Activated T-cell treated with anti-CD3 and anti-CD28 coated beads for 48 hours (primary cell): ENCODE measurements at regions not wholly inside any gene's neighbourhood (a gene's known extent, or its start where the extent isn't known, plus 50 kb on each side); places are given as distances from the start of the nearest gene placed in this dataset.

Source experiments
- DNase-seq: peaks from one replicate; pipeline ENCODE4 v3.0.0-alpha.2; 2020; ENCODE audit warnings: low read depth

DNA sequence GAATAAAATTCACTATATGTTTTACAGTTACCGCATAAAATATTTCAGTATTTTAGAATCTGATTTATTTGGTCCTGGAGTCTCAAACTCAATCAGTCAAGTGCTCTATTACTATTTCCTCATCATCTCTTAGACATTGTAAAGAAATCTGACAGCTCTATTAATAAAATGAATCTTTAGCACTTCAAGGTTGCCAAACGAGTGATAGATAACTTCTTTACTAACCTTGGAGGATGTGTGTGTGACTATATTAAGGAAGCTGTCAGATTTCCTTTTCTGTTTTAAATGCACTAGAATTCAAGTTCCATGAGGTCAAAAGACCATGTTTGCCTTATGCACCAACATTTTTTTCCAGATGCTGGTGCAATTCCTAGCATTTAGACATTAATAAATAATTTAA is 389.8 kb upstream of the AZI2 start:
- DNase-seq = no peak

GRCh38 chr3:28739647-28740046 is 391.0 kb upstream of the AZI2 start:
- no peak for DNase-seq

GRCh38 chr3:28743271-28743670 is 394.6 kb upstream of the AZI2 start:
- DNase-seq = no peak

- DNase-seq = no peak
Measured at GRCh38 chr3:28743831-28744230, 395.2 kb upstream of the AZI2 start.

- DNase-seq = no peak
Measured at GRCh38 chr3:28745436-28745835, 396.8 kb upstream of the AZI2 start.

- DNase-seq = no peak
Measured at GRCh38 chr3:28745916-28746617, 397.4 kb upstream of the AZI2 start.

DNA sequence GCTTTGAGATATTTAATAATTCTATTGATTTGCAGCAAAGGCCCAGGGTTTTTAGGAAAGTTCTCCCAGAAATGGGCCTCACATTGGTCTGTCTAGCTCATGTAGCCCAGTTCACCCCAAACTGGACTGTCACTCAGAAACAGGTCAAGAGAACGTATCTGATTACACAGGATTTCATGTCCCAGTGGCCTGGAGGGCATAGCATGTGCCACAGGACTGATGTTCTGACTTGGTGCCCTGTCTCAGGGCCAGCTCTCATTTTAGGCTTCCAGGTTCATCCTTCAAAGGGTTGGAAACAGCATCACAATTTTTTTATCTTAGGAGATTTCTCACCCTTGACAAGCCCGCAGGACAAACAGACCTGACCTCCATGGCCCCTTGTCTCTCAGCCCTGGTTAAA is 398.4 kb upstream of the AZI2 start:
- DNase-seq = no peak

DNA sequence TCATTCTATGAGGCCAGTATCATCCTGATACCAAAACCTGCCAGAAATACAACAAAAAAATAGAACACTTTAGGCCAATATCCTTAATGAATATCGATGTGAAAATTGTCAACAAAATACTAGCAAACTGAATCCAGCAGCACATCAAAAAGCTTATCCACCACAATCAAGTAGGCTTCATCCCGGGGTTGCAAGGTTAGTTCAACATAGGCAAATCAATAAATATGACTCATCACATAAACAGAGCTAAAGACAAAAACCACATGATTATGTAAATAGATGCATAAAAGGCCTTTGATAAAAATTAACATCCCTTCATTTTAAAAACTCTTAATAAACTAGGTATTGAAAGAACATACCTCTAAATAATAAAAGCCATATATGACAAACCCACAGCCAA is 403.2 kb upstream of the AZI2 start:
- DNase-seq = no peak

- DNase-seq = no peak
Measured at GRCh38 chr3:28752290-28752689, 403.7 kb upstream of the AZI2 start.

DNA sequence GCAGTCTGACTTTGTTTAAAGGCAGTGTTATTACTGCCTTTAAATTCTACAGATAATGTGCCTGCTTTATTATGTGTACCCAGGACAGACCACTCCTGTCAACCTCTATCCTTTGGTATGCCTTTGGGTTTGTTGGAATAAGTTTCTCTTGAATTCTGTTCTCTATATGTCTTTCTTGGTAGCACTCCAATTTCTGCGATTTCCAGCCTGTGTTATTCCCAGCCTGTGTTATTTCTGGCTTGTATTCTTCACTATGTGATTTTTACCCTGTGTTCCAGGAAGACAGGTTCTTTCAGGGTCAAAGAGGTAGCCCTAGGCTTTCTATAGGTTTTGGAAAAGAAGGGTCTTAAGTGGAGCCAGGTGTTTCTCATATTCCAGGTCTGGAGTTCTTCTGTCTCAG is 407.4 kb upstream of the AZI2 start:
- DNase-seq = no peak

GRCh38 chr3:28758115-28758514 is 409.5 kb upstream of the AZI2 start:
- no peak for DNase-seq

DNA sequence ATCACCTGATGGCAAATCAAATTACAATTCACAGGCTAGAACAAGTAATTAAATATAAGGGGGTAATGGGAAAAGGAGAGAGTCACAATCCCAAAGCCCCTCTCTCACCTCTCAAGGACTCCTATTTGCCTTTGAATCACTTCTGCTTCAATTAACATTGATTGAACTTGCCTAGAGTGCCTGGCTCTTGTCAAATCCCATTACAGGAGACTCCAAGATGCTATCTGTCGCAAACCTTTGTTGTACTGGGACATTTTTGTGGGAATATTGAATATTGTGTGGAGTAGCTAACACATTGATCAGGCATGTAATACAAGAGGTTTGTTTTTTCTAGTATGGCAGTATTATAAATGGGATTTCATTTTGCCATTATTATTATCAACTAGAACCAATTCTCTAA is 412.8 kb upstream of the AZI2 start:
- DNase-seq = no peak

DNA sequence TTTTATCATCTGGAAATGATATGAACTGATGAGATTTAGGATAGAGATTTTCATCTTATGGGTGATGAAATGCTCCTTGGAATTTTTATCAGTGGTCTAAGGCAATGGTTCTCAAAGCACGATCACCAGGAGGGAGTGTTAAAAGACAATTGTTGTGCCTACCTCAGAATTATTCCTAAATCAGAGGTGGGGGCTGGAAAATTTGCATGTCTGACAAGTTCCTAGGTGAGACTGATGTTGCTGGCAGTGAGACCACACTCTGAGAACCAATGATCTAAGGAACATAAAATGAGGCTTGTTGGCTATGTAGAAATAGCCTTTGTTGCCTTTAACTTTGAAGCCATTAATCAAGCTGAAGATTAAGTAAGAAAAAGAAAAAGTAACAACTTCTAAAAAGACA is 416.6 kb upstream of the AZI2 start:
- DNase-seq = no peak

- no peak for DNase-seq
Measured at GRCh38 chr3:28768439-28768838, 419.8 kb upstream of the AZI2 start.

DNA sequence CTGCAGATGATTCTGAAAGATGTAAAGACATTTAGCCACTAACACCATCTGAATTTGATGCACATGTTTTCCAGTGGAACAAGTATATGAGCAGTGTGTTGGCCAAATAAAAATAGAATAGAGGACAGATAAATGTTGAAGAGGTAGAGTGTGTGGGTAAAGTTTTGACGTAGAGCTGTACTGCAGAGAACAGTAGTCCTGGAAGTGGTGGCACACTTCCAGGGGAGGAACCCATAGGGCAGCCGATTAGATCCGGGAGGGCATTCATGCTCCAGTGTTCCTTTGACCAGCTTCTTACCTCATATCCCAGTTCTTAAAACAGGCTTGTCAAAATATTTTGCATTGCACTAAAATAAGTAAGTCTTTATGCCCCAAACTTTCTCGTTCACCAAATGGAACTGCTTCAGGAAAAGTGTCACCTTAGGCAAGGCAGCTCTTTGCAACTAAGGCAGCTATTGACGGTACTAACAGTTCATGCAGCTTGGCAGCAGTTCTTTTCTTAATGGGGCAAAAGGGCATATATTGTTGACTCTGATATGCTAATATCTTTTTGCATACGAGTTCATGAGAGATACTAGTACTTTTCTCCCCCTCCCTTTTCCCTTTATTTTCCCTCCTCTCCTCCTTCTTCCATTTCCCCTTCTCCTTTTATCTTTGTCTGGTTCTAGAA is 429.3 kb upstream of the AZI2 start:
- DNase-seq = no peak

- DNase-seq = no peak
Measured at GRCh38 chr3:28780480-28780879, 431.9 kb upstream of the AZI2 start.

DNA sequence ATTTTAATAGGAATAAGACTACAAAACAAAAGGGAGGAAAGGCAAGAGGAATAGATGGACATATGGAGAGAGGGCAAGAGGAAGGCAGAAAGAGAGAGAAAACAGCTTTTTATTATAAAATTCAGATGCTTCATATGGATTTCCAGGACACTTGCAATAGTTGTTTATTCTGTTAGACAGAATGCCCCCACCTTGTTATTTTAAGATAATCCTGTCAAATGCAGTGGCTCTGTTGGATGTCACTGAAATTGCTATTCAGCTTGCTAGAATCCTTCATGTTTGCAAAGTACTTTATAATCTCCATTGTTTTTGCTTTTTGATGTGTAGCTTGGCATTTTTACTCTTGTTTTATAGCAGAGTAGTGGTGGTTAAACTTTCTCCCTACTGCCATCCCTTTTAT is 432.4 kb upstream of the AZI2 start:
- no peak for DNase-seq

- no peak for DNase-seq
Measured at GRCh38 chr3:28786446-28786845, 437.8 kb upstream of the AZI2 start.

GRCh38 chr3:28788571-28788970 is 439.9 kb upstream of the AZI2 start:
- no peak for DNase-seq

GRCh38 chr3:28791713-28792255 is 443.2 kb upstream of the AZI2 start:
- no peak for DNase-seq

GRCh38 chr3:28792604-28793003 is 444.0 kb upstream of the AZI2 start:
- no peak for DNase-seq

- no peak for DNase-seq
Measured at GRCh38 chr3:28799084-28799483, 450.5 kb upstream of the AZI2 start.

- no peak for DNase-seq
Measured at GRCh38 chr3:28800203-28800602, 451.6 kb upstream of the AZI2 start.

DNA sequence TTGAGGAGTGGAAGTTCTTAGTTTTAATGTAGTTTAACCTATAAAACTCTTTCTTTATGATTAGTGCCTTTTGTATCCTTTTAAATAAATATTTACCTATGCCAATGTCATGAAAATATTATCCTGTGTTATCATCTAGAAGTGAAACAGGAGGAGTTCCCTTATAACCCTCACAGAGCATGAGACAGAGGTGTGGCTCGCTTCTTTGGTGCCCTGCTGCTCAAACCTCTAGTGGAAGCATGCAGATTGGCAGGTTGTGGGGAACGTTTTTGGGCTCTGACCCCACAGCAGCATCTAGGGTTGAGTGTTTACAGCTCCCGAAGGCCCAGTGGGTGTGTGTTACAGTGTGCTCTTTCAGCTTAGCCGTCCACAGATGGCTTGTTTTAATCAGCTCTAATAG is 459.4 kb upstream of the AZI2 start:
- DNase-seq = no peak
